CD4-positive, alpha-beta T cell treated with Interleukin-2 at 100 ng/mL for 4 hours (primary cell): ENCODE measurements at regions not wholly inside any gene's neighbourhood (a gene's known extent, or its start where the extent isn't known, plus 50 kb on each side); places are given as distances from the start of the nearest gene placed in this dataset.
"Not testable (repeated sequence)": the region's sequence is repeated elsewhere in the genome, so short reads cannot be mapped to it uniquely, and the experiment has no call there.

Source experiments
- DNase-seq: peaks from one replicate; pipeline ENCODE4 v3.0.0-alpha.2; 2020; ENCODE audit warnings: low spot score

DNA sequence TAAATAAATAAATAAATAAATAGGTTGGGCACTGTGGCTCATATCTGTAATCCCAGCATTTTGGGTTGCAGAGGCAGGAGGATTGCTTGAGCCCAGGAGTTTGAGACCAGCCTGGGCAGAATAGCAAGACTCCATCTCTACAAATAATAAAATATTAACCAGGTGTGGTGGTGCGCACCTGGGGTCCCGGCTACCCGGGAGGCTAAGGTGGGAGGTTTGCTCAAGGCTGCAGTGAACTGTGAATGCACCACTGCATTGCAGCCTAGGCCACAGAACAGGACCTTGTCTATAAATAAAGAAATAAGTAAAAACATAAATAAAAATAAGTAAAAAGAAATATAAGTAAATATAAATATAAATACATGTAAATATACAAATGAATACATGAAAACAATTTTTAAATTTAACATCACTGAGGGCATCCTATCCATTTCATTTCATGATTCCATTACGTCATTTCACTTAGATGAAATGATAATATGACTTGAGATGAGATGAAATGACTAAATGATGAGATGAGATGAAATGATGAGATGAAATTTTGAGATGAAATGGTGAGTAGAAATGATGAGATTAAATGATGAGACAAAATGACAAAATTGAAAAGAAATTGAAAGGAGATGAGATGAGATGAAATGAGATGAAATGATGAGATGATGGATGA, 233.4 kb downstream of the GOLGA6L6 start:
- not testable (repeated sequence) for DNase-seq

DNA sequence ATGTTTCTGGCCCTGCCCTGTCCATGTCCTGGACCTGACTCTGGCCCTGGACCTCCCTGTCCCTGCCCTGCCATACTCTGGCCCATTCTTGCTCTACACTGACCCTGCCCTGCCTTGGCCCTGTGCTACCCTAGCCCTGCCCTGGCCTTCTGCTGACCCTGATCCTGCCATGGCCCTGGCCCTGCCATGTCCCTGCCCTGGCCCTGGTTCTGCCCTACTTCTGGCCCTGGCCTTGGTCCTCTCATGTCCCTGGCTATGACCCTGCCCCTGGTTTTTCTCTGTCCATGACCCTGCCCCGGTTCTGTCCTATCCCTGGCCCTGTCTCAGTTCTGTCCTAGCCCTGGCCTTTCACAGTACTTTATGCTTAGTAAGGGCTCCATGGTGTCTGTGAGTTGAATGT, 234.5 kb downstream of the GOLGA6L6 start:
- not testable (repeated sequence) for DNase-seq

DNA sequence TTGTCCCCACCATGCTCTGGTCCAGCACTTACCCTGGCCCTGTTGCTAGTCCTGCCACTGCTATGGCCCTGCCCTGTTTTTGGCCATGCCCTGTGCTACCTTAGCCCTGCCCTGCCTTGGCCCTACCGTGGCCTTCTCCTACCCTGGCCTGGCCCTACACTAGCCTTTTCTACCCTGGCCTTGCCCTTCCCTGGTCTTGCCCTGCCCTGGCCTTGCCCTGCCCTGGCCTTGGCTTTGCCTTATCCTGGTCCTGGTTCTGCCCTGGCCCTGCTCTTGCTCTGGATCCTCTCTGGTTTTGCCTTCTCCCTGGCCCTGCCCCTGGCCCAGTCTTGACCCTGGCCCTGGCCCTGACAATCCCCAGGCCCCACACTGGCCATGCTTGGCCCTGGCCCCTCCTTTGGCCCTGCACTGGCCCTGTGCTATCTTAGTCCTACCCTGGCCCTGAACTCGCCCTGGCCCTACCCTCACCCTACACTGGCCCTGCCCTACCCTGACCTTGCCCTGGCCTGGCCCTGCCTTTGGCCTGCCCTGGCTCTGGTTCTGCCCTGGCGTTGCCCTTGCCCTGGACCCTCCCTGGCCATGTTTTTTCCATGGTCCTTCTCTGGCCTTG, 235.0 kb downstream of the GOLGA6L6 start:
- not testable (repeated sequence) for DNase-seq

DNA sequence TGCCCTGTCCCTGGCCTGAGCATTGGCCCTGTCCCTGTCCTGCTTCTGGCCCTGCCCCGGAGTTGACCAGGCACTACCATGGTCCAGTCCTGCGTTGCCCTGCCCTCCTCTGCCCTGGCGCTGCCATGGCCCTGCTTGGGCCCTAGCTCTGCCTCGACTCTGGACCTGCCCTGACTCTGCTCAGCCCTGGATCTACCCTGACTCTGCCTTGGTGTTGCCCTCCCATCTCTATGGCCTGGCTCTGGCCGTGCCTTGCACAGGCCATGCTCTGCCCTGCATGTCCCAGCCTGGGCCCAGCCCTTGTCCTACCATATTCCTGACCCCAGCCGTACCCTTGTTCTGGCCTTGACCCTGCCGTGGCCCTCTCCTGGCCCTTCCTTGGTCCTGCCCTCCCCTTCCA, 235.7 kb downstream of the GOLGA6L6 start:
- DNase-seq: not testable (repeated sequence)

DNA sequence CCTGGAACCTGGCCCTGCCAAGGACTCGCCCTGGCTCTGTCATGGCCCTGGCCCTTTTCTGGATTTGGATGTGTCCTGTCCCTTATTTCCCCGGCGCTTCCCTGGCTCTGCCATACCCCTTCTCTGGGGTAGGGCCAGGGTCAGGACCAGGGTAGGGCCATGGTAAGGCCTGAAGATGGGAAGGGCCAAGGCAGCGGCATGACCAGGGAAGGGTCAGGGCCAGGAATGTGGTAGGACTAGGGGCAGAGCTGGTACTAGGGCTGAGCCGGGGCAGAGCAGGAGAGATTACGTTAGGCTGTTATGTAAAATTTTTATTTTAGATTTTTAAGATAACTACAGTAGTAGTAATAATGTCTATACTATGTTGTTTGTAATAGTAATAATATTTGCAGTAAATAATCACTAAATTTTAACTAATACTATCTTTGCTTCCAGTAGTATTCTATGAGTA, 236.6 kb downstream of the GOLGA6L6 start:
- not testable (repeated sequence) for DNase-seq

DNA sequence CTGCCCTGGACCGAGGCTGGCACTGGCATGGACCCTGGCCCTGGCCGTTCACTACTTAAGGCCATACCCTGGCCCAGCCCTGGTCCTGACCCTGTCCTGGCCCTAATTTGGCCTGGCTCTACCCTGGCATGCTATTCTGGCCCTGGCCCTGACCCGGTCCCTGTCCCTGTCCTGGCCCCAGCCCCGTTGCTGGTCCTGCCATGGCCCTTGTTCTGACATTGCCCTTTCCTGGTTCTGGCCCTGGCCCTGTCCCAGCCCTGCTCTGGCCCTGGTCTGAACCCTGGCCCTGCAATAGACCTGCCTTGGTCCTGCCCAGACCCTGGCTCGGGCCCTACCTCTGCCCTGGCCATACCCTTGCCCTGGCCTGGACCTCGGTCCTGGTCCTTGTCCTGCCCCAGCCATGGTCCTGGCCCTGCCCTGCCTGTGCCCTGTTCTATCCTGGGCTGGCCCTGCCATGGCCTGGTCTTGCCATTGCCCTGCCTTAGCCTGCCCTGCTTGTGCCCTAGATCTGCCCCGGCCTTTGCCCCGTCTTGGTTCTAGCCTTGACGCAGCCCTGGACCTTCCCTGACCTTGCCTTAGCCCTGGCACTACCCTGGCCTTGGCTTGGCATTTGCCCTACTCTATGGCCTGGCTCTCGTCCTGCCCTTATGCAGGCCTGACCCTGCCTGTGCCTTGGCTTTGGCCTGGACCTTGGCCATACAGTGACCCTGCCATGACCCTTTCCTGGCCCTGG, 237.2 kb downstream of the GOLGA6L6 start:
- not testable (repeated sequence) for DNase-seq

DNA sequence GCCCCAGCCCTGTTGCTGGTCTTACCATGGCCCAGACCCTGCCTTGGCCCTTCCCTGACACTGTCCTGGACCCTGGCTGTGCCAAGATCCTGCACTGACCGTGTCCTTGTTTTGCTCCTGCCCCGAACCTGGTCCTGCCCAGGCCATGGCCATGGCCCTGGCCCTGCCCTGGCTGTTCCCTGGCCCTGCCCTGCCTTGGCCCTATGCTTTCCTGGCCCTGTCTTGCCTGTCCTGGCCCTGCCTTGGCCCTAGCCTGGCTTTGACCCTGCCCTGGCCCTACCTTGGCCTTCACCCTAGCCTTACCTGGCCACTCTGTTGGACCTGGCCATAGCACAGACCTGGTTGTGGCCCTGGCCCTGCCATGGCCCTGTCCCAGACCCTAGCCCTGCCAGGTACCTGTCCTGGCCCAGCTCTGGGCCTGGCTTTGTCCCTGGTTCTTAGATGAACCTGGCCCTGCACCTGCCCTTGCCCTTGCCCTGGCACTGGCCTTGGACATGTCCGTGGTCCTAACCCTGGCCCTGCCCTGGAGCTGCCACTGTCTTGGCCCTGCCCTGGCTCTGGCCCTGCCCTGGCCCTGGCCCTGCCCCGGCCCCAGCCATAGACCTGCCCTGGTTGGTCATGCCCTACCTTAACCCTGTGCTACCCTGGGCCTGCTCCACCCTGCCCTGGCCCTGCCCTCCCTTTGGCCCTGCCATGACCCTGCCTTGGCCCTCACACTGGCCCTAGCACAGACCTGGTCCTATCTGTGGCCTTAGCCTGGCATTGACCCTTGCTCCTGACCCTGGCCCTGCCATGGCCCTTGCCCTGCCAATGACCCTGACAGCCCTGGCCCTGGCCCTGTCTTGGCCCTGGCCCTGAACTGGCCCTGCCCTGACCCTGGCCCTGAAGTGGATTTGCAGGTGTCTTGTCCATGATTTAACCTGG, 238.1 kb downstream of the GOLGA6L6 start:
- DNase-seq: not testable (repeated sequence)

DNA sequence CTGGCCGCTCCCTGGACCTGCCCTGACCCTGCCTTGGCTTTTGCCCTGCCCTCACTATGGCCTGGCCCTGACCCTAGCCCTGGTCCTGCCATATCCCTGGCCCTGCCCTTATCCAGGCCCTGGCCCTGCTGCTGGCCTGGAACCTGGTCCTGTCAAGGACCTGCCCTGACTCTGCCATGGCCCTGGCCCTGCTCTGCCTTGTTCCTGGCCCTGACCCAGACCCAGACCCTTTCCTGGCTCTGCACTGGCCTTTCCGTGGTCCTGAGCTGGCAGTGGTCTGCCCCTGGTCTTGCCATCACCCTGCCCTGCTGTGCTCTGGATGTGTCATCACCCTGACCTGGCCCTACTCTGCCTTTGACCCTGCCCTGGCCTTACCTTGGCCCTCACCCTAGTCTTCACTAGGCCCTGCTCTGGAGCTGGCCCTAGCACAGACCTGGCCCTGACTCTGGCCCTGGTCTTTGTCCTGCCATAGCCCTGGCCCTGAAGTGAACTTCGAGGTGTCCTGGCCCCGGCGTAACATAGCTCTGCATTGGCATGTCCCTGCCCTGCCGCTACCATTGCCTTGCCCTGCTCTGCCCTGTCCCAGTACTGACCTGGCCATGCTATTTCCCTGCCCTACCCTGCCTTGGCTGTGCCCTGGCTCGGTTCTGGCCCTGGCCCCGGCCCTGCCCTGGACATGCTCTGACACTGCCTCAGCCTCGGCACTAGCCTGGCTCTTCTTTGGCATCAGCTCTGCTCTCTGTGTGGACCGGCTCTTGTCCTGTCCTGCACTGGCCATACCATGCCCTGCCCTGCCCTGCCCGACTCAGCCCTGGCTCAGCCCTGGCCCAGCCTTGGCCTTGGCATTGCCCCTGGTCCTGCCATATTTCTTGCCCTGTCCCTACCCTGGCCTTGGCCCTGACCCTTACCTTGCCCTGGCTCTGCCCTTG, 239.2 kb downstream of the GOLGA6L6 start:
- DNase-seq: not testable (repeated sequence)

DNA sequence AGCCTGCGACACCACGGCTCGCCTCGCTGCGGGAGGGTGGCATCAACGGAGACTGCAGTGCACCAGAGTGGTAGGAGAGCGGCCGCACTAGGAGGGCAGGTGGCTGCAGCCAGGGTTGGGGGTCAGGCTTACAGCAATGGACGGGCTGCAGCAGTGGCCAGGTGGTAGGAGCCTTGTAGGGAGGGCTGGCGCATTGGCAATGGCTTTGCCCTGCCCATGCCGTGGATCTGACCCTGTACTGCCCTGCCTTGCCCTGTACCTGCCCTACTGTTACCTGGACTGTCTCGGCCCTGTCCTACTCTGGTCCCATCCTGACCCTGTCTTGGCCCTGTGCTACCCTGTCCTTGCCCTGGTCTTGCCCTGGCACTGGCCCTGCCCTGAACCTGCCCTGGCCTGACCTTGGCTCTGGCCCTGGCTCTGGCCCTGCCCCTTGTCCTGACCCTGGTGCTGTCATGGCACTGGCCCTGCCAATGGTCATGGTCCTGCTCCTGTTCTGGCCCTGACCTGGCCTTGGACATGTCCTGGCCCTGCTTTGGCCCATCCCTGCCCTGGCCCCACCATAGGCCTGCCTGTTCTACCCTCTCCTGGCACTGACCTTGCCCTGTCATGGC, 240.0 kb downstream of the GOLGA6L6 start:
- not testable (repeated sequence) for DNase-seq

DNA sequence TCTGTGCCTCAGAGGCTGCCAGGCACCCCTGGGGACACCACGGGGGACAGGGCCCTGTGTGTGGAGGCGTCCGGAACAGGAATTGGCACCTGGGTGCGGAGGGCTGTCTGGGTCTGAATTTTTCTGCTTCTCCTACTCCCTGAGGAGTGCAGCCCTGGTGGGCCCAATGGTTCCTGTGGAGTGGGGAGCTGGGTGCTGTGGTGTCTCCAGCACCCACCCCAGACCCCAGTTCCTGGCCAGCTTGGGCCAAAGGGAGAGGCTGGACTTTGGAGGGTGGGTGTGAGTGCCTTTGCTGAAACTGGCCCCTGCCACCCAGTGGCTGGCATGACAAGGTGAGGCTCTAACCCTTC, 240.6 kb downstream of the GOLGA6L6 start:
- DNase-seq: not testable (repeated sequence)

DNA sequence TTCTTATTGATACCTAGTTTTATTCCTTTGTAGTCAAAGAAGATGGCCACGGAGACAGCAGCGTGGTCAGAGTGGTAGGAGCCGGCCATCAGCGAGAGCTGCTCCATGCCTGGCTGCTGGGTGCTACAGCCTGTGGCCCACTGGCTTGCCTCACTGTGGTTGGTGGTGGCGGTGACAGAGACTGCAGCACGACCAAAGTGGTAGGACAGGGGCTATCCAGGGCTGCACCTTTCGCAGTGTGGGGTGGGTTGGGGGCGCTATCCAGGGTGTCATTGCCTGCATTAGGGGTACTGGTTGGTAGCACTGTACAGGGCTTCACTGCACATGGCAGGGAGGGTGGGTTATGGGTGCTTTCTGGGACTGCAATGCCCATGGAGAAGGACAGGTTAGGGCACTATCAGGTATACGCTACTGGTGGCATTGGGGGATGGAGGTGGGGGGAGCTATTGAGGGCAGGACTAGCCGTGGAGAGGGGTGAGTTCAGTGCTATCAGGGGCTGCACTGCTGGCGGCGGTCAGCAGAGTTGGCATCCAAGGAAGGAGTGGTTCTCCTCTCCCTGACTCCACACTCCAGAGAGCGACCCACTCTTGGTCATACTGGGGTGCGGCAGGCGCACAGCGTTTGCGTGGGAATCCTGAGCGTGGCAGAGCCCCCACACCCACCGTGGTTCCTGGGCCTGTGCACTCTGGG, 241.1 kb downstream of the GOLGA6L6 start:
- DNase-seq: not testable (repeated sequence)

DNA sequence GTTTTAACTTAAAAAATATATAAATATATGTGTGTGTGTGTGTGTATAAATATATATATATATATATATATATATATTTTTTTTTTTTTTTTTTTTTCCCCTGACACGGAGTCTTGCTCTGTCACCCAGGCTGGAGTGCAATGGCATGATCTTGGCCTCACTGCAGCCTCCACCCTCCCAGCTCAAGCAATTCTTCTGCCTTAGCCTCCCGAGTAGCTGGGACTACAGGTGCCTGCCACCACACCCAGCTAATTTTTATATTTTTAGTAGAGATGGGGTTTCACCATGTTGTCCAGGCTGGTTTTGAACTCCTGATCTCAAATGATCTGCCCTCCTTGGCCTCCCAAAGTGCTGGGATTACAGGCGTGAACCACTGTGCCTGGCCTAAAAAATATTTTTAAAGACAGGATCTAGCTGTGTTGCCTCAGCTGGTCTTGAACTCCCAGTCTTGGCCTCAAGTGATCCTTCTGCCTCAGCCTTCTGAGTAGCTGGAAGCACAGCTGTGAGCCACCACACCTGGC, 243.9 kb downstream of the GOLGA6L6 start:
- DNase-seq: not testable (repeated sequence)

DNA sequence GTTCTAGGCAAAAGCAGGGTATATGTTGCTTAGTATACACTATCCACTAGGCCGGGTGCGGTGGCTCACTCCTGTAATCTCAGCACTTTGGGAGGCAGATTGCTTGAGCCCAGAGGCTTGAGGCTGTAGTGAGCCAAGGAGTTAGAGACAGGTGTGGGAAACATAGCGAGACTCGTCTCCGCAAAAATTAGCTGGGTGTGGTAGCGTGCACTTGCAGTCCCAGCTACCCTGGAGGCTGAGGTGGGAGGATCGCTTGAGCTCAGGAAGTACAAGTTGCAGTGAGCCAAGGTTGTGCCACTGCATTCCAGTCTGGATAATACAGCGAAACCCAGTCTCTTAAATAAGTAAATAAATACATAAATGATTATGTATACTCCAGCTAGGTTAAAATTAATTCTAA, 245.3 kb downstream of the GOLGA6L6 start:
- DNase-seq: not testable (repeated sequence)

DNA sequence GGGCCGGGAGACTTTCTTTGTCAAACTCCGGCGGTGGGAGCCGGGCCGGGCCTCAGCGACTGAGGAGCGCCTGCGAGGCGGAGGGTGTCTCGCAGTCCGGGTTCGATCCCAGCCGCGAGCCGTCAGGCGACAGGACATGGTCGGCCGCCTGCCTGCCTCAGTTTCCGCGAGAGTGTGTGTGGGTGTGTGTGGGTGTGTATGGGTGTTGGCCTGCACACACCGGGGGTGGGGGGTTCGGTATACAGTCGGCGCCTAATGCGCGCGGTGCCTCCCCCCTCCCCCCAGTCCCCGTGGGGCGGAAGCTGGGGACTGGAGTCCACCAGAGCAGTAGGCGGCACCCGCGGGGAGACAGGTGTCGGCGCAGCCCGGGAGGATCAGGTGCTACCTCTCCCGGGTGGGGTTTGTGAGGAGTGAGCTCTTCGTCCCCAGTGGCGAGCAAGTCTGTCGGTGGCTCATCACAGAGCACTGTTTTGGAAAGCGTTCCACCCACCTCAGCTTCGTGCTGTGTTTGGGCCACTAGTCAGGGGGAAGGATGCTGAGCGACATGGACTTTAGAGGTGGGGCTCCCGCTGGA, 246.3 kb downstream of the GOLGA6L6 start:
- DNase-seq: no peak

DNA sequence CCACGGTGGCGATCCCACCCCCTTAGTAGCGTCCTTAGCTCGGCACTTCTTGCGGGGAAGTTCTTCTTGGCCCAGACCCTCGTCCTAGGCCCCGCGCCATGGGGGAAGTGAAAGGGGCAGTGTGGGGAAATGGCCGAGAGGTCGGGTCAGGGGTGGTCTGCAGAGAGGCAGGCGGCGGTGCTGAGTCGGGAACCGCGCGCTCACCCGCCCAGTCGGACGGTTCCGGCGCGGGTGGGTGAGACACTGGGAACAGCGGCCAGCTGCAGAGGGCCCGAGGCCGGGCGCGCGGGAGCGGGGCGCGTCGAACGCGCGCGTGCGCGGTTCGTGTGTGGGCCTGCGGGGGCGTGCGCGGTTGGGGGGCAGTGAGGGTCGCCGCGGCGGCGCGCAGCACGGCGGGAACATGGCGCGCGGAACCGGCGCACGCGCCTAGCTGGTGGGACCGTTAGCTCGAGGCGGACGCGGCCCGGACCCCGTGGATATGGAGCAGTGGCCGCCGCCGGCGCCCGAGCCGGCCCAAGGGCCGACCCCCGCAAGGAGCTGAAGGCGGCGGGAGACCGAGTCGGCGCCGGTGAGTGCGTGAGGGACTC, 246.9 kb downstream of the GOLGA6L6 start:
- DNase-seq: no peak

DNA sequence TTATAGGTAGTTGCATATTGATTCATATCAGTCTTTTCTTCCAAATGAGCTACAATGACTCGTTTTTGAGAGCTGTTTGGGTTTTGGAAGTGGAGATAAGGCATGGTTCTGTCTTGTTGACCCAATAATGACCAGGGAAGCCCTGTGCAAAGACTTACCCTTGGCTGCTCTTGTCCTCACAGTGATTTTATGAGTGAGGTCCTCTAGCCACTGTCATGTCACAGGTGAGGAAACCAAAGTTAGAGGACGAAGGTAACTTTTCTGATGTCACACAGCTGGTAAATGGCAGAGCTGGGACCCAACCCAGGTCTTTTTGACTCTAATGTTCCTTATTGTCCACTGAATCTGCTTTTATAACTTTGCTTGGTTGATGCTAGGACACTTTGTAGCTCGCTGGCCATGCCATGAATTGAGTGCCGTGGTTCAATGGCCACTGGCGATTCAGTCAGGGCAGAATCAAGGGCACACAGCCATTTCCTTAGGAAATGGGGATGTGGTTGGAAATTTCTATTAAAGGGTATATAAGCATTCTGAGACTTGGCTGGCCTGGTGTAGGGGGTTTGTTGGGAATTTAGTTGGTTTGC, 249.1 kb downstream of the GOLGA6L6 start:
- DNase-seq: not testable (repeated sequence)

DNA sequence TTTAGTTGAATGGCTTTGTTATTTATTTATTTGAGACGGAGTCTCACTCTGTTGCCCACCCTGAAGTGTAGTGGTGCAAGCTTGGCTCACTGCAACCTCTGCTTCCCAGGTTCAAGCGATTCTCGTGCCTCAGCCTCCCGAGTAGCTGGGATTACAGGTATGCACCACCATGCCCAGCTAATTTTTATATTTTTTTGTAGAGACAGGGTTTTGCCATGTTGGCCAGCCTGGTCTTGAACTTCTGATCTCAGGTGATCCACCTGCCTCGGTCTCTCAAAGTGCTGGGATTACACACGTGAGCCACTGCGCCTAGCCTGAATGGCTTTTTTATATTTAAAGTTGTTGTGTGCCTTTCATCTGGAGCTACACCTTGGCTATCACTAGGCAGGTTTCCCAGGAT, 250.0 kb downstream of the GOLGA6L6 start:
- not testable (repeated sequence) for DNase-seq

DNA sequence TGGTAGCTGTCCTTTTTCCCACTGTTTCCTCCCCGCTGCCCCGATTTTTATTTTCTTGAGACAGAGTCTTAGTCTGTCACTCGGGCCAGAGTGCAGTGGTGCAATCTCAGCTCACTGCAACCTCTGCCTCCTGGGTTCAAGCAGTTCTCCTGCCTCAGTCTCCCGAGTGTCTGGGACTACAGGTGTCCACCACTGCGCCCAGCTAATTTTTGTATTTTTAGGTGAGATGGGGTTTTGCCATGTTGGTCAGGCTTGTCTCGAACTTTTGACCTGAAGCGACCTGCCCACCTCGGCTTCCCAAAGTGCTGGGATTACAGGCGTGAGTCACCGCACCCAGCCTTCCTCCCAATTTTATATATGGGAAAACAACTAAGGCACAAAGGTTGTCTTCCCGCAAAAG, 251.0 kb downstream of the GOLGA6L6 start:
- DNase-seq: not testable (repeated sequence)
